GM23338 (cell line): ENCODE measurements at regions not wholly inside any gene's neighbourhood (a gene's known extent, or its start where the extent isn't known, plus 50 kb on each side); places are given as distances from the start of the nearest gene placed in this dataset.
"Not testable (repeated sequence)": the region's sequence is repeated elsewhere in the genome, so short reads cannot be mapped to it uniquely, and the experiment has no call there.

Experiments used
- ATAC-seq: fragments of 200-7000 bp; cut with Tn5 transposase; 3 replicates; pipeline ENCODE4 v1.9.1; 2020
- DNase-seq: peaks from one replicate; pipeline ENCODE4 v3.0.0-alpha.2; 2015; ENCODE audit warnings: low spot score
- H2AFZ ChIP-seq: fragments of 200-600 bp; sonication (generic); 2 replicates; pipeline ENCODE4 v1.8.0; 2016; ENCODE audit warnings: antibody characterized with exemption, mild to moderate bottlenecking, moderate library complexity
- H3F3A ChIP-seq: fragments of 200-600 bp; sonication (generic); replicated peaks from 2 replicates; pipeline ENCODE4 v1.8.0; 2017; ENCODE audit warnings: antibody characterized with exemption, mixed run types, low read depth
- H3K27ac ChIP-seq: fragments of 200-600 bp; sonication (generic); 2 replicates; pipeline ENCODE4 v1.6.1; 2016; ENCODE audit warnings: low read depth
- H3K27me3 ChIP-seq: fragments of 200-600 bp; sonication (generic); 2 replicates; pipeline ENCODE4 v1.8.0; 2016; ENCODE audit warnings: mild to moderate bottlenecking, mixed run types, moderate library complexity; ENCODE audit not compliant: insufficient read depth
- H3K36me3 ChIP-seq: fragments of 200-600 bp; sonication (generic); 2 replicates; pipeline ENCODE4 v1.8.0; 2016; ENCODE audit warnings: mild to moderate bottlenecking; ENCODE audit not compliant: insufficient read depth
- H3K4me1 ChIP-seq: fragments of 200-600 bp; sonication (generic); 2 replicates; pipeline ENCODE4 v1.8.0; 2016; ENCODE audit warnings: mild to moderate bottlenecking, moderate library complexity; ENCODE audit not compliant: insufficient read depth
- H3K4me2 ChIP-seq: fragments of 200-600 bp; sonication (generic); 2 replicates; pipeline ENCODE4 v1.7.1; 2017; ENCODE audit warnings: mixed run types
- H3K4me3 ChIP-seq: fragments of 200-600 bp; sonication (generic); 2 replicates; pipeline ENCODE4 v1.6.1; 2016; ENCODE audit warnings: mixed run types
- H3K79me2 ChIP-seq: fragments of 200-600 bp; sonication (generic); replicated peaks from 2 replicates; pipeline ENCODE4 v1.8.0; 2017; ENCODE audit warnings: mild to moderate bottlenecking; ENCODE audit not compliant: insufficient read depth
- H3K9me2 ChIP-seq: fragments of 200-600 bp; sonication (generic); 2 replicates; pipeline ENCODE4 v1.8.0; 2017; ENCODE audit not compliant: insufficient read depth
- H4K20me1 ChIP-seq: fragments of 200-600 bp; sonication (generic); replicated peaks from 2 replicates; pipeline ENCODE4 v1.8.0; 2017; ENCODE audit warnings: mild to moderate bottlenecking; ENCODE audit not compliant: insufficient read depth
- H3K27ac Mint-ChIP-seq: 2 replicates; pipeline ENCODE4 v1.8.0; 2020; ENCODE audit warnings: inconsistent platforms, mild to moderate bottlenecking, moderate library complexity, mixed read lengths
- H3K27me3 Mint-ChIP-seq: 3 replicates; pipeline ENCODE4 v1.8.0; 2022; ENCODE audit warnings: low read depth, mild to moderate bottlenecking, moderate library complexity, mixed read lengths, inconsistent platforms; ENCODE audit not compliant: insufficient read depth, poor library complexity
- H3K36me3 Mint-ChIP-seq: 3 replicates; pipeline ENCODE4 v1.8.0; 2021; ENCODE audit warnings: low read depth, mild to moderate bottlenecking, inconsistent platforms, moderate library complexity, mixed read lengths
- H3K4me1 Mint-ChIP-seq: 3 replicates; pipeline ENCODE4 v1.8.0; 2020; ENCODE audit warnings: mild to moderate bottlenecking, inconsistent platforms, mixed read lengths
- H3K4me3 Mint-ChIP-seq: 3 replicates; pipeline ENCODE4 v1.8.0; 2021; ENCODE audit warnings: moderate library complexity, mild to moderate bottlenecking, inconsistent platforms, mixed read lengths
- H3K9me3 Mint-ChIP-seq: 3 replicates; pipeline ENCODE4 v1.8.0; 2020; ENCODE audit warnings: moderate library complexity, mild to moderate bottlenecking, inconsistent platforms, mixed read lengths
- CREB1 ChIP-seq: fragments of 250-450 bp; sonication (Bioruptor Pico); IDR thresholded peaks from 2 replicates; pipeline ENCODE4 v1.5.0; 2020; ENCODE audit warnings: low read depth, mild to moderate bottlenecking, moderate library complexity
- CTCF ChIP-seq, 2 experiments: fragments of 200-600 bp in 1 of 2; sonication (generic) in 1 of 2; conservative IDR thresholded peaks; 2 replicates each; pipeline versions ENCODE4 v1.5.1 to v1.6.1; 2016 to 2017; ENCODE audit warnings: antibody characterized with exemption in 2 of 2, low read depth in 2 of 2, mild to moderate bottlenecking in 2 of 2, moderate library complexity in 1 of 2
- EZH2phosphoT487 ChIP-seq: fragments of 200-600 bp; sonication (generic); IDR thresholded peaks from one replicate; pipeline ENCODE4 v1.8.1; 2018; ENCODE audit warnings: antibody characterized with exemption; ENCODE audit not compliant: unreplicated experiment
- JUNB ChIP-seq: IDR thresholded peaks from one replicate; pipeline ENCODE4 v1.6.1; 2016; ENCODE audit warnings: antibody characterized with exemption; ENCODE audit not compliant: unreplicated experiment
- NANOG ChIP-seq: IDR thresholded peaks from 2 replicates; pipeline ENCODE4 v1.6.1; 2016; ENCODE audit warnings: antibody characterized with exemption, borderline replicate concordance
- STAT1 ChIP-seq: IDR thresholded peaks from one replicate; pipeline ENCODE4 v1.6.1; 2016; ENCODE audit warnings: antibody characterized with exemption; ENCODE audit not compliant: unreplicated experiment
- ZNF462 ChIP-seq: fragments of 250-450 bp; sonication (Bioruptor Pico); IDR thresholded peaks from 2 replicates; pipeline ENCODE4 v1.5.0; 2020; ENCODE audit warnings: mild to moderate bottlenecking, moderate library complexity

GRCh38 chr2:60212181-60212945 lies 341.1 kb downstream of the BCL11A start (continued):
- TF ChIP-seq NANOG: no peak
- TF ChIP-seq ZNF462: no peak
- no peak for TF ChIP-seq STAT1
- TF ChIP-seq EZH2phosphoT487: no peak

DNA sequence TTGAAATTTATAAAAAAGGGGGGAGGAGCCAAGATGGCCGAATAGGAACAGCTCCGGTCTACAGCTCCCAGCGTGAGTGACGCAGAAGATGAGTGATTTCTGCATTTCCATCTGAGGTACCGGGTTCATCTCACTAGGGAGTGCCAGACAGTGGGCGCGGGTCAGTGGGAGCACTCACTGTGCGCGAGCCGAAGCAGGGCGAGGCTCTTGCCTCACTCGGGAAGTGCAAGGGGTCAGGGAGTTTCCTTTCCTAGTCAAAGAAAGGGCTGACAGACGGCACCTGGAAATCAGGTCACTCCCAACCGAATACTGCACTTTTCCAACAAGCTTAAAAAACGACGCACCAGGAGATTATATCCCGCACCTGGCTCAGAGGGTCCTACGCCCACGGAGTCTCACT lies 364.4 kb downstream of the BCL11A start:
- not testable (repeated sequence) for H3K4me1 Mint-ChIP-seq, H3K27ac Mint-ChIP-seq, H3K36me3 ChIP-seq, H3K27ac ChIP-seq, H3K4me2 ChIP-seq, H3K4me1 ChIP-seq, H3K4me3 ChIP-seq, H3K27me3 Mint-ChIP-seq, H3K79me2 ChIP-seq, DNase-seq, ATAC-seq, H3K27me3 ChIP-seq, H3K4me3 Mint-ChIP-seq, H2AFZ ChIP-seq, H3F3A ChIP-seq, H3K9me2 ChIP-seq, H4K20me1 ChIP-seq
- Mint-ChIP-seq H3K9me3 (peaks cover 51% of the 10 kb centered on the region), H3K36me3 (peaks cover 20% of the 10 kb centered on the region; the same call in 2 of the 3 replicates)

DNA sequence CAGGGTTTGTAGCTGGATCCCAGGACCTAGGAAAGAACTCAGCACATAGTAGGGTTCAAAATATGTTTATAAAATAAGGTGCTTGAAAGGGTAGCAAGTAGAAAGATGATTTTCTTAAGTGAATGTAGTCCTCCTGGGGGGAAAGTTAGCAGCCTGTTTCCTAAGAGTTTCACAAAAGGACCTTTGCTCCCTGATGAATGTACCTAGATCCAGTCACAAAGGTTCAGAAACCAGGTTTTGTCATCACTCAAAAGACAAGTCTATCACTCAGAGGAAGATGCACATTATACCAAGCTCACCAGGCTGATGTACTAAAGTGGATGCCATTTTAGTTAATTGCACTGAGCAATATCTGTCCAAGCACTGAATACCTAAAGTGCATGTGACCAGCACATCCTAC lies 378.2 kb downstream of the BCL11A start:
- Histone ChIP-seq H3K4me1 (no peaks in the 10 kb centered on the region), H3F3A (no peaks in the 10 kb centered on the region), H3K4me3 (no peak overlapping the region), H3K36me3 (no peaks in the 10 kb centered on the region), H4K20me1 (no peaks in the 10 kb centered on the region), H3K27ac (no peak overlapping the region), H3K9me2 (peaks cover 10% of the 10 kb centered on the region; the same call in 1 of the 2 replicates), H2AFZ (no peak overlapping the region), H3K27me3 (no peaks in the 10 kb centered on the region), H3K4me2 (no peak overlapping the region), H3K79me2 (no peaks in the 10 kb centered on the region)
- Mint-ChIP-seq H3K36me3 (no peaks in the 10 kb centered on the region), H3K4me1 (no peaks in the 10 kb centered on the region), H3K27ac (no peak overlapping the region), H3K9me3 (no peaks in the 10 kb centered on the region), H3K27me3 (no peaks in the 10 kb centered on the region), H3K4me3 (no peak overlapping the region)
- no peak for DNase-seq
- ATAC-seq: no peak
- no peak for TF ChIP-seq NANOG
- no peak for TF ChIP-seq CREB1 (CRISPR knock-in tag)
- no peak for TF ChIP-seq CTCF (conservative IDR thresholded peaks at IDR 0.05; ENCODE audit: low read depth in 2 of 2)
- TF ChIP-seq JUNB: no peak
- TF ChIP-seq EZH2phosphoT487: no peak
